ENCODE measurements at regions not wholly inside any gene's neighbourhood (a gene's known extent, or its start where the extent isn't known, plus 50 kb on each side); places are given as distances from the start of the nearest gene placed in this dataset.

DNA sequence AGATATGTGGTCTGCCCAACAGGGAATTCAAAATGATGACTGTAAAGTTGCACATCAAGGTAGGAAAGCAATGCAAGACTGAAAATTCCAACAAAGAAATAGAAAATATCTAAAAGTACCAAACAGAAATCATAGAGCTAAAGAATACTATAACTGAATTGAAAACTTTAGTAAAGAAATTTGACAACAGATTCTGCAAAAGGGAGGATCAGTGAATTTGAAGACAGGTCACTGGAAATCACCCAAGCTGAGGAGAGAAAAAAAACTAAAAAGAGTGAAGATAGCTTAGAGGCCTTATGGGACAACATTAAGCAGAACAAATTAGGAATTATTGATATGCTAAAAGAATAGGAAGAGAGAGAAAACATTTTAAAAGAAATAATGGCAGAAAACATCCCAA, 240.6 kb downstream of the SNX13 start:
- no peak for DNase-seq

DNA sequence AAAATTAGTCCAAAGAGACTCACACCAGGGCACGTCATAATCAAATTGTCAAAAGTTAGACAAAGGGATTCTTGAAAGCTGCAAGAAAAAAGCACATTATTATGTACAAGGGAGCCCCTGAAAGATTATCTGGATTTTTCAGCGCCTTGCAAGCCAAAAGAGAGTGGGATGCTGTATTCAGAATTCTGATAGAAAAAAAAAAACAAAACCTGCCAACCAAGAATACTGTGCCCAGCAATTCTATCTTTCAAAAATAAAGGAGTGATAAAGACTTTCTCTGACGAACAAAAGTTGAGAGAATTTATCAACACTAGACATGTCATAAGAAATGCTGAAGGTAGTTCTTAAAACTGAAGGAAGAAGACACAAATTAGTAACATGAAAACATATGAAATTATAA, 240.2 kb downstream of the SNX13 start:
- DNase-seq: no peak

- DNase-seq: no peak
Observed at GRCh38 chr7:17706275-17706674, 234.0 kb downstream of the SNX13 start.

DNA sequence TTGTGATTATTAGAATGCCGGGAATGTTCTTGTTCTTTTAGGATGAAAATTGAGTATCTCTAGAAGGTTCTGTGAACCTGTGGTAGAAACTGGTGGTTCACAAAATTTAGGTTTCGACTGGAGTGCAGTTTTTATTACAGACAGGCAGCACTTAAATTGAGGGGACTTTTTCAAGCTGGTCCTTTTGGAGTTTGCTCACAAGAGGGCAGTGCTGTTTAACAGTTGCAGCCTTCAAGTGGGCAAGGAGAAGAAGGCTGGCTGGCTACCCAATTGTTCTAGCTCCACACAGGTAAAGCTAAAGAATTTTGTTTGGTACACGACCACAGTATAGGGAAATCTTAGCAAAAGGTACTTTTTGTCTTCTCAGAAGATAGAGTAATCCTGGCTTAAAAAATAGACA, 233.6 kb downstream of the SNX13 start:
- peak; percentile 9 for DNase-seq

- DNase-seq: no peak
Observed at GRCh38 chr7:17709127-17709526, 231.2 kb downstream of the SNX13 start.

- no peak for DNase-seq
Observed at GRCh38 chr7:17709599-17709998, 230.7 kb downstream of the SNX13 start.

DNA sequence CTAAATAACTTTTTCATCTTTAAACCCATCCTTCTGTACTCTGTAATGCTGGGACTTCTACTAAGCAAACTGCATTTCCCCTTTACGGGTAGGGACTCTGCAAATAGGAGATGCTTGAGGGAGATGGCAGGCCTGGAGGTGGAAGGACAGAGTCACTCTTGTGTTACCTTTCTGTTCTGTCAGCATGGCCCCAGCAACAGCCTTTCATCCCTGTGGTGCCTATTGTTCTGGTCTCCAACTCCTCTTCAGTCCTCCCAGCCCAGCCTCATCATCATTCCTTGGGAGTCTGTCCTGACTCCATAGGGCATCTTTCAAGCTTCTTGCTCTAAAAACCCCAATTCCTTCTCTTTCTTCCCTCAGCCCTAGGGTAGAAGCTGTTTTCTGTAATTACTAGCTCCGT, 230.0 kb downstream of the SNX13 start:
- no peak for DNase-seq

GRCh38 chr7:17713584-17713983, 226.7 kb downstream of the SNX13 start:
- no peak for DNase-seq

DNA sequence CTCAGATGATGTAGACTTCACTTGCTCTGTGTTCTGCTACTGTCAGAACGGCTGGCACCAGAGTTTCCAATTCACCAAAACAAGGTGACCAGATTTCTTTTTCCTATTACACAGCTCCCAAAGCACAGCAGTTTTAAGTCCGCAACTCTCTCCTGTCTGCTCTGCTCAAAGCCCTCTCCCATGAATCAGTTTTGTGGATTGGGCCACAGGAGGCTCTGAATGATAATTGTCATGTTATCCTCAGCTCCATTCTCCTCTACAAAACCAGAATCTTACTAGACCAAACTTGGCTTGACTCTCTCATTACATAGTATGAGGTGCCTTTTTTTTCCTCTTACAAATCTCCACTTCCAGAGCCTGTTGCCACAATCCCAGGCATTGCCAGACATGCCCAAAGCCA, 223.5 kb downstream of the SNX13 start:
- DNase-seq: no peak

DNA sequence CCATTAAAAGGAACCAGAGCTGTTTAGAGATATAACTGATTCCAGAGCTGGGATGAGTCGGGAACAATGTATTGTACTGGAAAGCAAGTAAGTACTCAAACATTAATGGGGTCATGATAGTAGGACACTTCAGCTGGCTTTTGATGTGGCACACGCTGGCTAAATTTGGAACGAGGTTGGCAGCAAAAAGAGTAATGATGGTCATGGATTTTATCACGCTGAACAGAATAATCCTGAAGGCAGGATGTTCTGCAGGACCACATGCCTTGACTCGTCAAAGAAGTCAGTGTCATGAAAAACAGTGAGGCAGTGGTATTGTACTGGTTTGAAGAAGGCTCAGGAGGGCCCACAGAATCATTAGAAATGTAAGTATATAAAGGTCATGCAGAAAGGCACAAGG, 220.3 kb downstream of the SNX13 start:
- DNase-seq: no peak

DNA sequence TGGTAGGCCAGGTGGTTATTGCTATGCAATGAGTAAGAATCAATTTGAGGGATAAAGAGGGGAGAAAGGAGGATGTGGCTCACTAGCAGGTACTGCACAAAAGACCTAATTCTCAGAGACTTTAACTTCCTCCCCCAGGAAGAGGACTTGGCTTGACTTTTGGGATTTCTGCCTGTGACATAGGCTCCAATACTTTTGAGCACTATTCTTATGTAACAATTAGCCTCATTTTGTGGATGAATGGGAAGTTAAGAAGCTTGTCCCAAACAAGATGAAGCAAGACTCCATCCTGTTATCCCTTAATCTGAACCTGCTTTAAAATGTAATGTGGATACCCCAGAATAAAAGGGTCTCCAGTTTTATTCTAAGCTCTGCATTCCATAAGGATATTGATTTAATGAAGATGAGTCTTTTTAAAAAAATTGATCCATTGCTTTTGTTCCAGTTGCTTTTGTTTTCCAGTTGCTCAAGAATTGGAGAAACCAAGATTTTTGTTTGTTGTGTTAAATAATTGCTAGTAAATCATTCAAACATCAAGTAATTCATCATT, 218.5 kb downstream of the SNX13 start:
- DNase-seq: no peak

DNA sequence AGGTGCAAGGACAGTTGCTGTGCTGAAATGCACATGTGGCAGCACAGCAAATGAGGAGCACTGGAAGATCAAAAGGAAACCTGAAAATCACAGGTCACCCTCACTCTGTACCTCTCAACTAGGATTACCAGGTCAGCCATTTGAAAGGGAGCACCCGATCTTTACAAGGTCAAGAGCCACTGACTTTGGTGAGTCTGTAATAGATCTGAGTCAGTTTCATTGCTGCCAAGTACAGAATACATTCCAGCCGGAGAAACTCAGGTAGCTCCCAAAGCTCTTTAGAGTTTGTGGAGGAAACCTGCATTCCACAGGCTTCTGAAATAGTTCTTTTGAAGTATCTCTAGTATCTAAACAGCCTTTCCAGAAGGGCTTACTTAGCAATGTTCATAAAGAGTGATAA, 217.5 kb downstream of the SNX13 start:
- no peak for DNase-seq

DNA sequence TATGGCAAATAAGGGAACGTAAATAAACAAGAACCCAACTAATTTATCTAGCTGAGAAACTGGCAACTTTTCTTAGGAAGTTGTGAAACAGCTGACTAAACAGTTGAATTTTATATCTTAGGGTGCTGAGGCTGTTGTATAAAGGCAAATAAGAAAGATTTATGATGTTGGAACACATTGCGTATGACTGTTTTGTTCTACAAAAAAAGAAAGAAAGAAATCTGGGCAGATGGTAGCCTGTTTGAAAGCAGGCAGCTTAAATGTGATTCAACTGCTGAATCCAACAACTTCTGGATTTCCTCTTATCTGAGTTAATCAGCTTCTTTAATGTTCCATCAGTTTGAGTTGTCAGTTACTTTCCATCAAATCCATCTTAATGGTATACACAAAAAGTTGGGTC, 214.5 kb downstream of the SNX13 start:
- no peak for DNase-seq

GRCh38 chr7:17732083-17732482, 208.2 kb downstream of the SNX13 start:
- no peak for DNase-seq

Measured in CD4-positive, alpha-beta T cell treated with Interleukin-17A for 4 hours (primary cell).